ENCODE measurements at regions not wholly inside any gene's neighbourhood (a gene's known extent, or its start where the extent isn't known, plus 50 kb on each side); places are given as distances from the start of the nearest gene placed in this dataset.

DNA sequence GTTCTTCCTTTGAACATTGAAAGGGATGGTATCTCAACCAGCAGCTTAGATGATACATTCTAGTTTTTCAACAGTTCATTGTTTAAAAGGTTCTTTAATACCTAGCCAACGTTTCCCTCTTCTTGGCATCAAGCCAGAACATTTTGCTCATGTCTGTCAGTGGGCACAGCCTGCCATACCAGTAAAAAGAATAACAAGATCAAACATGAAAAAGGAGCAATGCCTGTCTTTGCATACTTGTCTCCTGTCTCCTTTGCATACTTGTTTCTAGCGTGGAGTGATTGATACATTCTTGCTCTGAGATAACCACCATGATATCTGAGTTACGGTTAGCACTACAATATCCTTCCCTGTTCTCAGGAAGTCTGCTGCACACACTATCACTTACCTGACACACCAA lies 248.6 kb upstream of the DAPK1 start:
- TF ChIP-seq POLR2A (IDR thresholded peaks at IDR 0.05): no peak
- TF ChIP-seq, protein P1, sequence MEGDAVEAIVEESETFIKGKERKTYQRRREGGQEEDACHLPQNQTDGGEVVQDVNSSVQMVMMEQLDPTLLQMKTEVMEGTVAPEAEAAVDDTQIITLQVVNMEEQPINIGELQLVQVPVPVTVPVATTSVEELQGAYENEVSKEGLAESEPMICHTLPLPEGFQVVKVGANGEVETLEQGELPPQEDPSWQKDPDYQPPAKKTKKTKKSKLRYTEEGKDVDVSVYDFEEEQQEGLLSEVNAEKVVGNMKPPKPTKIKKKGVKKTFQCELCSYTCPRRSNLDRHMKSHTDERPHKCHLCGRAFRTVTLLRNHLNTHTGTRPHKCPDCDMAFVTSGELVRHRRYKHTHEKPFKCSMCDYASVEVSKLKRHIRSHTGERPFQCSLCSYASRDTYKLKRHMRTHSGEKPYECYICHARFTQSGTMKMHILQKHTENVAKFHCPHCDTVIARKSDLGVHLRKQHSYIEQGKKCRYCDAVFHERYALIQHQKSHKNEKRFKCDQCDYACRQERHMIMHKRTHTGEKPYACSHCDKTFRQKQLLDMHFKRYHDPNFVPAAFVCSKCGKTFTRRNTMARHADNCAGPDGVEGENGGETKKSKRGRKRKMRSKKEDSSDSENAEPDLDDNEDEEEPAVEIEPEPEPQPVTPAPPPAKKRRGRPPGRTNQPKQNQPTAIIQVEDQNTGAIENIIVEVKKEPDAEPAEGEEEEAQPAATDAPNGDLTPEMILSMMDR (IDR thresholded peaks at IDR 0.05): no peak

Measured in testis (tissue), 2 donors.